ENCODE measurements at regions not wholly inside any gene's neighbourhood (a gene's known extent, or its start where the extent isn't known, plus 50 kb on each side); places are given as distances from the start of the nearest gene placed in this dataset.

DNA sequence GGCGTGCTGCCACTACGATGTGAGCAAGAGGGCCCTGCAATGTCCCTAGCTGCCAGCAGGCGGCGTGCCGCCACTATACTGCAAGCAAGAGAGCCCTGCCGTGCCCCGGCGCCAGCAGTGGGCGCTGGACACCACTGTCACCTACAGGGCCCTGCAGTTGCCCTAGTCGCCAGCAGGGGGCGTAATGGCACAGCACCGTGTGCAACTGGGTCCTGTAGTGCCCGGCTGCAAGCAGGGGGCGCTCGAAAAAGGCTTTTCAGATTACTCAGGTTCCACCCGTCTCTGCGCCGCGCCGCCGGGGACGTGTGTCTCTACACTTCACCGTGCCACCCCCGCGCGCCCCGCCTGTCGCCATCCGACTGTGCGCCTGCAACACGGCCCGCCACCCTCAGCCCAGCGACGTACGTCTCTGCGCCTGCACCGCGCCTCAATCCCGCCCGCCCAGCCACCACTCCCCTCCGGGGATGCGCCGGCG is 1356.9 kb downstream of the TMEM121 start:
- TF ChIP-seq EP300 (IDR thresholded peaks at IDR 0.05; ENCODE audit: borderline replicate concordance in 1 of 2, low read depth in 2 of 2, low read length in 2 of 2) (no peak), YY1 (IDR thresholded peaks at IDR 0.05; ENCODE audit: low read depth, low read length) (no peak), HDAC6 (IDR thresholded peaks at IDR 0.05; ENCODE audit: low read depth, low read length) (no peak), NRF1 (IDR thresholded peaks at IDR 0.05; ENCODE audit: low read depth, low read length) (no peak), PHF8 (conservative IDR thresholded peaks at IDR 0.05; ENCODE audit: low read depth, low read length) (no peak)
- TF ChIP-seq, protein P1, sequence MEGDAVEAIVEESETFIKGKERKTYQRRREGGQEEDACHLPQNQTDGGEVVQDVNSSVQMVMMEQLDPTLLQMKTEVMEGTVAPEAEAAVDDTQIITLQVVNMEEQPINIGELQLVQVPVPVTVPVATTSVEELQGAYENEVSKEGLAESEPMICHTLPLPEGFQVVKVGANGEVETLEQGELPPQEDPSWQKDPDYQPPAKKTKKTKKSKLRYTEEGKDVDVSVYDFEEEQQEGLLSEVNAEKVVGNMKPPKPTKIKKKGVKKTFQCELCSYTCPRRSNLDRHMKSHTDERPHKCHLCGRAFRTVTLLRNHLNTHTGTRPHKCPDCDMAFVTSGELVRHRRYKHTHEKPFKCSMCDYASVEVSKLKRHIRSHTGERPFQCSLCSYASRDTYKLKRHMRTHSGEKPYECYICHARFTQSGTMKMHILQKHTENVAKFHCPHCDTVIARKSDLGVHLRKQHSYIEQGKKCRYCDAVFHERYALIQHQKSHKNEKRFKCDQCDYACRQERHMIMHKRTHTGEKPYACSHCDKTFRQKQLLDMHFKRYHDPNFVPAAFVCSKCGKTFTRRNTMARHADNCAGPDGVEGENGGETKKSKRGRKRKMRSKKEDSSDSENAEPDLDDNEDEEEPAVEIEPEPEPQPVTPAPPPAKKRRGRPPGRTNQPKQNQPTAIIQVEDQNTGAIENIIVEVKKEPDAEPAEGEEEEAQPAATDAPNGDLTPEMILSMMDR (IDR thresholded peaks at IDR 0.05; ENCODE audit: control extremely low read depth in 1 of 3, insufficient read depth in 1 of 3, low read depth in 1 of 3, low read length in 3 of 3): peak; percentile 59 to 98 (median 66)

Data from H1 (cell line).